ENCODE measurements at regions not wholly inside any gene's neighbourhood (a gene's known extent, or its start where the extent isn't known, plus 50 kb on each side); places are given as distances from the start of the nearest gene placed in this dataset.
"Not testable (repeated sequence)": the region's sequence is repeated elsewhere in the genome, so short reads cannot be mapped to it uniquely, and the experiment has no call there.

DNA sequence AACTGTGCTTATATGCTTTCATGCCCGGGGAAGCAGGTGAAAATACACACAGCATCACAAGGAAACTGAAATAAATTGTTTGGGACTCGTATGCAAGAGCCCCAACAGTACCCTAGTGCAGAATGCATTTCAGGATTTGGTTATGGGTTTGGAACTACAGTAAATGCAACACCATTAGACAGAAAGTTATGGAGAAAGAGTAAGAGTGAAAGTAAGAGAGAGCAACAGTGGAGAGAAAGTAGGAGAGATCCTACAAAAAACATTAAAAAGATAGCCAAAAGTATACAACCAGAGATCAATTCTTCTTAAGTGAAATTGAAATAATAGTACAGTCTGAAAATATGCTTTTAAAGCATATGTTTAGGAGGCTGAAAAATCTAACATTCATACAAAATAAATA, 231.1 kb downstream of the TFEC start:
- no peak overlapping the region for H3K4me2 ChIP-seq (ENCODE audit: low read length)
- no peaks in the 10 kb centered on the region for H3K36me3 ChIP-seq (ENCODE audit: insufficient read depth, low read length)
- H3K9me2 ChIP-seq (ENCODE audit: insufficient read depth, low read length): no peaks in the 10 kb centered on the region
- no TSS peak for BruUV-seq (replicated peaks)
- no peaks in the 10 kb centered on the region for H3K4me1 ChIP-seq (ENCODE audit: insufficient read depth, low read length, poor library complexity, severe bottlenecking)
- ChIA-PET CTCF (ENCODE audit: unreplicated experiment) (no interaction called here), POLR2A (no interaction called here)
- no peak overlapping the region for H3K4me3 ChIP-seq (ENCODE audit: low read depth, low read length, poor library complexity, severe bottlenecking)
- no peaks in the 10 kb centered on the region for H3K9me3 ChIP-seq (ENCODE audit: low read length)
- H3K79me2 ChIP-seq (ENCODE audit: insufficient read depth, low read depth, low read length): no peaks in the 10 kb centered on the region
- no peak for TF ChIP-seq EZH2phosphoT487 (IDR thresholded peaks at IDR 0.05; ENCODE audit: borderline replicate concordance, low read depth, low read length)
- TF ChIP-seq, protein P1, sequence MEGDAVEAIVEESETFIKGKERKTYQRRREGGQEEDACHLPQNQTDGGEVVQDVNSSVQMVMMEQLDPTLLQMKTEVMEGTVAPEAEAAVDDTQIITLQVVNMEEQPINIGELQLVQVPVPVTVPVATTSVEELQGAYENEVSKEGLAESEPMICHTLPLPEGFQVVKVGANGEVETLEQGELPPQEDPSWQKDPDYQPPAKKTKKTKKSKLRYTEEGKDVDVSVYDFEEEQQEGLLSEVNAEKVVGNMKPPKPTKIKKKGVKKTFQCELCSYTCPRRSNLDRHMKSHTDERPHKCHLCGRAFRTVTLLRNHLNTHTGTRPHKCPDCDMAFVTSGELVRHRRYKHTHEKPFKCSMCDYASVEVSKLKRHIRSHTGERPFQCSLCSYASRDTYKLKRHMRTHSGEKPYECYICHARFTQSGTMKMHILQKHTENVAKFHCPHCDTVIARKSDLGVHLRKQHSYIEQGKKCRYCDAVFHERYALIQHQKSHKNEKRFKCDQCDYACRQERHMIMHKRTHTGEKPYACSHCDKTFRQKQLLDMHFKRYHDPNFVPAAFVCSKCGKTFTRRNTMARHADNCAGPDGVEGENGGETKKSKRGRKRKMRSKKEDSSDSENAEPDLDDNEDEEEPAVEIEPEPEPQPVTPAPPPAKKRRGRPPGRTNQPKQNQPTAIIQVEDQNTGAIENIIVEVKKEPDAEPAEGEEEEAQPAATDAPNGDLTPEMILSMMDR (conservative IDR thresholded peaks at IDR 0.05; ENCODE audit: low read length): no peak
- H4K20me1 ChIP-seq (ENCODE audit: insufficient read depth, low read length): no peaks in the 10 kb centered on the region
- no peak overlapping the region for H3K27ac ChIP-seq (ENCODE audit: low read depth, low read length, poor library complexity, severe bottlenecking)
- no peak overlapping the region for H2AFZ ChIP-seq (ENCODE audit: low read length)
- intact Hi-C loops (cut with micrococcal nuclease; ENCODE audit: unreplicated experiment): no loop called here
- DNase-seq (ENCODE audit: low spot score): no peak

DNA sequence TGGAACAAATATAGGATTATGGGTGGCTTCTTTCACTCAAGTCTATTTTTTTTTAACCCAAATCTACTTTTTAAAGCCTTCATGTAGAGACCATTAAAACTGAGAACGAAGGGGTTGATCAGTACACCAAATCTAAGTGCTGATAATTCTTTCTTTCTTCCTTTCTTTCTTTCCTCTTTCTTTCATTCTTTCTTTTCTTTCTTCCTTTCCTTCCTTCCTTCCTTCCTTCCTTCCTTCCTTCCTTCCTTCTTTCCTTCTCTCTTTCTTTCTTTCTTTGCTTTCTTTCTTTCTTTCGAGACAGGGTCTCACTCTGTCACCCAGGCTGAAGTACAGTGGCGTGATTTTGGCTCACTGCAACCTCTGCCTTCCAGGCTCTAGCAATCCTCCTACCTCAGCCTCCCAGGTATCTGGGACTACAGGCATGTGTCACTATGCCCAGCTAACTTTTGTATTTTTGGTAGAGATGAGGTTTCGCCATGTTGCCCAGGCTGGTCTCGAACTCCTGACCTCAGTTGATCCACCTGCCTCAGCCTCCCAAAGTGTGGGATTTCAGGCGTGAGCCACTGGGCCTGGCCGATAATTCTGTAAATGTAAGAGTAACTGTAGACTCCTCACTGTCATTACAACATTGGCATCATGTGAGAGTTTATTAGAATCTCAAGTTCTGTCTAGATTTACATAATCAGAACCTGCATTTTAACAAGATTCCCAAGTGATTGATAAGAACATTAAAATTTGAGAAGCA, 236.4 kb downstream of the TFEC start:
- CTCF ChIA-PET (ENCODE audit: unreplicated experiment): no interaction called here
- H3K4me3 ChIP-seq (ENCODE audit: low read depth, low read length, poor library complexity, severe bottlenecking): no peak overlapping the region
- no peaks in the 10 kb centered on the region for H3K36me3 ChIP-seq (ENCODE audit: insufficient read depth, low read length)
- H3K4me2 ChIP-seq (ENCODE audit: low read length): no peak overlapping the region
- H3K79me2 ChIP-seq (ENCODE audit: insufficient read depth, low read depth, low read length): no peaks in the 10 kb centered on the region
- no TSS peak for BruUV-seq (replicated peaks)
- DNase-seq (ENCODE audit: low spot score): no peak
- no peaks in the 10 kb centered on the region for H3K9me2 ChIP-seq (ENCODE audit: insufficient read depth, low read length)
- TF ChIP-seq, protein P1 (conservative IDR thresholded peaks at IDR 0.05; ENCODE audit: low read length): no peak
- TF ChIP-seq EZH2phosphoT487 (IDR thresholded peaks at IDR 0.05; ENCODE audit: borderline replicate concordance, low read depth, low read length): no peak
- intact Hi-C loops (cut with micrococcal nuclease; ENCODE audit: unreplicated experiment): no loop called here
- no peaks in the 10 kb centered on the region for H3K9me3 ChIP-seq (ENCODE audit: low read length)
- no peak overlapping the region for H3K27ac ChIP-seq (ENCODE audit: low read depth, low read length, poor library complexity, severe bottlenecking)
- no peaks in the 10 kb centered on the region for H3K4me1 ChIP-seq (ENCODE audit: insufficient read depth, low read length, poor library complexity, severe bottlenecking)
- no peak overlapping the region for H2AFZ ChIP-seq (ENCODE audit: low read length)
- no peaks in the 10 kb centered on the region for H4K20me1 ChIP-seq (ENCODE audit: insufficient read depth, low read length)
- POLR2A ChIA-PET: interaction anchor here (0.7 kb wide), 1 partner anchor 289 kb away, joined by 3 read pairs; no protein-coding TSS in a partner anchor

DNA sequence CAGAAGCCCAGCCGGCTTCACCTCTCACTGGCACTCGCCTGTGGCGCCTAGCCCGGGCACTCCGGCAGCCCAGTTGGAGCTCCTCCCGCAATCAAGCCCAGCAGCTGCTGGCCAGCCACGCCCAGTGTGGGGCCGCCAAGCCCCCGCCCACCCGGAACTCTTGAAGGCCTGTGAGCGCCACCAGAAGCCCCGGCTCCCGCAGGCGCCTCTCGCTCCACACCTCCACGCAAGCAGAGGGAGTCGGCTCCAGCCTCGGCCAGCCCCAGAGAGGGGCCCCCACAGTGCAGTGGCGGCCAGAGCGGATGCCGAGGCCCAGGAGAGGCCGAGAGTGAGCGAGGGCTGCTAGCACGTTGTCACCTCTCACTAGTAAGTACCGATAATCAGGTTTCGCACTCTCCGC, 240.7 kb downstream of the TFEC start:
- ChIA-PET CTCF (ENCODE audit: unreplicated experiment) (no interaction called here), POLR2A (no interaction called here)
- no TSS peak for BruUV-seq (replicated peaks)
- Histone ChIP-seq H3K4me1 (ENCODE audit: insufficient read depth, low read length, poor library complexity, severe bottlenecking) (no peaks in the 10 kb centered on the region), H3K79me2 (ENCODE audit: insufficient read depth, low read depth, low read length) (no peaks in the 10 kb centered on the region), H3K36me3 (ENCODE audit: insufficient read depth, low read length) (no peaks in the 10 kb centered on the region), H4K20me1 (ENCODE audit: insufficient read depth, low read length) (no peaks in the 10 kb centered on the region), H3K4me2 (ENCODE audit: low read length) (no peak overlapping the region), H3K4me3 (ENCODE audit: low read depth, low read length, poor library complexity, severe bottlenecking) (no peak overlapping the region), H3K9me2 (ENCODE audit: insufficient read depth, low read length) (no peaks in the 10 kb centered on the region), H2AFZ (ENCODE audit: low read length) (no peak overlapping the region), H3K27ac (ENCODE audit: low read depth, low read length, poor library complexity, severe bottlenecking) (no peak overlapping the region), H3K9me3 (ENCODE audit: low read length) (no peaks in the 10 kb centered on the region)
- no peak for DNase-seq (ENCODE audit: low spot score)
- no peak for TF ChIP-seq EZH2phosphoT487 (IDR thresholded peaks at IDR 0.05; ENCODE audit: borderline replicate concordance, low read depth, low read length)
- TF ChIP-seq, protein P1 (conservative IDR thresholded peaks at IDR 0.05; ENCODE audit: low read length): no peak
- intact Hi-C loops (cut with micrococcal nuclease; ENCODE audit: unreplicated experiment): no loop called here

DNA sequence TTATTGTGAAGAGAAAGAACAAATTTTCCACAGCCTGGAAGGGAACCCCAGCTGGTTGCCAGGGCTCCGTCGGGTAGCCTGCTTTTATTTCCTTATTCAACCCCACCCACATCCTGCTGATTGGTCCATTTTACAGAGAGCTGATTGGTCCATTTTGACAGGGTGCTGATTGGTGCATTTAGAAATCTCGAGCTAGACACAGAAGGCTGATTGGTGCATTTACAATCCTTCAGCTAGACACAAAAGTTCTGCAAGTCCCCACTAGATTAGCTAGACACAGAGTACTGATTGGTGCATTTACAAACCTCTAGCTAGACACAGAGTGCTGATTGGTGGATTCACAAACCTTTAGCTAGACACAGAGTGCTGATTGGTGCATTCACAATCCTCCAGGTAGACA, 241.1 kb downstream of the TFEC start:
- H3K4me2 ChIP-seq (ENCODE audit: low read length); CTCF ChIA-PET (ENCODE audit: unreplicated experiment); BruUV-seq (replicated peaks); H3K4me1 ChIP-seq (ENCODE audit: insufficient read depth, low read length, poor library complexity, severe bottlenecking); H3K9me3 ChIP-seq (ENCODE audit: low read length); H3K79me2 ChIP-seq (ENCODE audit: insufficient read depth, low read depth, low read length); POLR2A ChIA-PET; H3K4me3 ChIP-seq (ENCODE audit: low read depth, low read length, poor library complexity, severe bottlenecking); H3K27ac ChIP-seq (ENCODE audit: low read depth, low read length, poor library complexity, severe bottlenecking); H4K20me1 ChIP-seq (ENCODE audit: insufficient read depth, low read length); DNase-seq (ENCODE audit: low spot score); H3K36me3 ChIP-seq (ENCODE audit: insufficient read depth, low read length); H2AFZ ChIP-seq (ENCODE audit: low read length); H3K9me2 ChIP-seq (ENCODE audit: insufficient read depth, low read length); intact Hi-C loops (cut with micrococcal nuclease; ENCODE audit: unreplicated experiment): not testable (repeated sequence)
